CD4-positive, alpha-beta T cell treated with Interleukin-17A for 4 hours (primary cell): ENCODE measurements at regions not wholly inside any gene's neighbourhood (a gene's known extent, or its start where the extent isn't known, plus 50 kb on each side); places are given as distances from the start of the nearest gene placed in this dataset.

ENCODE experiments used
- DNase-seq: peaks from one replicate; pipeline ENCODE4 v3.0.0-alpha.2; 2020; ENCODE audit warnings: mixed read lengths

GRCh38 chr15:38894243-38894948 lies 329.8 kb upstream of the RASGRP1 start:
- no peak for DNase-seq

GRCh38 chr15:38895326-38896255 lies 331.0 kb upstream of the RASGRP1 start:
- DNase-seq = no peak

- no peak for DNase-seq
These were observed 332.0 kb upstream of the RASGRP1 start for GRCh38 chr15:38896647-38897046.

GRCh38 chr15:38897551-38897950 lies 332.9 kb upstream of the RASGRP1 start:
- no peak for DNase-seq

GRCh38 chr15:38898236-38898635 lies 333.6 kb upstream of the RASGRP1 start:
- no peak for DNase-seq

GRCh38 chr15:38899300-38899699 lies 334.7 kb upstream of the RASGRP1 start:
- no peak for DNase-seq

GRCh38 chr15:38904298-38904697 lies 339.7 kb upstream of the RASGRP1 start:
- DNase-seq = no peak

GRCh38 chr15:38905632-38906031 lies 341.0 kb upstream of the RASGRP1 start:
- no peak for DNase-seq

- DNase-seq = no peak
These were observed 356.4 kb upstream of the RASGRP1 start for GRCh38 chr15:38920966-38921365.

GRCh38 chr15:38921471-38921870 lies 356.9 kb upstream of the RASGRP1 start:
- no peak for DNase-seq

- no peak for DNase-seq
These were observed 363.8 kb upstream of the RASGRP1 start for GRCh38 chr15:38928431-38928830.

- DNase-seq = no peak
These were observed 366.4 kb upstream of the RASGRP1 start for GRCh38 chr15:38930851-38931572.

GRCh38 chr15:38941399-38941953 lies 376.9 kb upstream of the RASGRP1 start:
- no peak for DNase-seq

- no peak for DNase-seq
These were observed 379.9 kb upstream of the RASGRP1 start for GRCh38 chr15:38944536-38944935.

GRCh38 chr15:38945551-38946298 lies 381.1 kb upstream of the RASGRP1 start:
- DNase-seq = no peak

GRCh38 chr15:38954090-38954489 lies 389.5 kb upstream of the RASGRP1 start:
- no peak for DNase-seq

GRCh38 chr15:38961456-38961855 lies 396.8 kb upstream of the RASGRP1 start:
- DNase-seq = no peak

- no peak for DNase-seq
These were observed 397.3 kb upstream of the RASGRP1 start for GRCh38 chr15:38961931-38962330.

GRCh38 chr15:38972831-38973230 lies 408.2 kb upstream of the RASGRP1 start:
- DNase-seq = no peak

GRCh38 chr15:38975282-38975990 lies 410.8 kb upstream of the RASGRP1 start:
- DNase-seq = no peak

- DNase-seq = no peak
These were observed 426.5 kb upstream of the RASGRP1 start for GRCh38 chr15:38991126-38991525.

- no peak for DNase-seq
These were observed 427.1 kb upstream of the RASGRP1 start for GRCh38 chr15:38991701-38992100.
